ENCODE measurements at regions not wholly inside any gene's neighbourhood (a gene's known extent, or its start where the extent isn't known, plus 50 kb on each side); places are given as distances from the start of the nearest gene placed in this dataset.
"Not testable (repeated sequence)": the region's sequence is repeated elsewhere in the genome, so short reads cannot be mapped to it uniquely, and the experiment has no call there.

DNA sequence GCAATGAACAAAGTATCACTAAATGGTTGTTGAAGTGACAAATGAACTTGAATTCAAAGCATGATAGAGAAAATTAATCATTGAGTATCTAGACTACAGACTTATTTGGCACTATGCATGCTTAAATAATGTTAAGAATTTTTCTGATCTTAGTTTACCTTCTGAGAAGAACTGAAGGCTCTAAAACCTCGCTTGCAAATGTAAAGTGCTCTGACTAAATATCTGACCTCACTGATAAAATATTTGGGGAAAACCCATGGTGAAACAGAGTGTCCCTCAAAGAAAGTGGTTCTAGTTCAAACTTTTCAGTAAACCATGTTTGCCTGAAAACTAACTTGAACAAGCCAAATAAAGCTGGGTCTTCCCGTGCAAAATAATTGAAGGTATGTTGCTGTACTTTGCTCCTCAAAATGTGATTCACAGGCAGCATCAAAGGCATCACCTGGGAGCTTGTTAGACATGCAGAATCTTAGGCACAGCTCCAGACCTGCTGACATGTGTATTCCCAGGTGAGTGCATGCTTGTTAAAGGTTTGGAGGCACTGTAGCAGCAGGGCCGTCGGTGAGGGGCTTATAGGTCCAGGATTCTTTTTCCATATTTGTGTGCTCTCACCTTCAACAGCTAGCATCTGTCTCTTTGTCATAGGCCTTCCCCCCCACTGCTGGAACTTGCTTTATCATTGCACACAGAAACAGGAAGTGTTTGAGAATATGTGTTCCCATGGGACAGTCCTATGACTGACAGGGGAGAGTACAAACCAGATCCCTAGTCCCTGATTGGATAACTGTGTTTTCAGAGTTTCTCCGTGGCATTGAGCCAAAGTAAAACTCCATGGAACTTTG, 524.2 kb upstream of the LMCD1 start:
- no peak for DNase-seq
- intact Hi-C loops (cut with DNase I) = no loop called here
- peak; percentile 83 to 85 for ATAC-seq

DNA sequence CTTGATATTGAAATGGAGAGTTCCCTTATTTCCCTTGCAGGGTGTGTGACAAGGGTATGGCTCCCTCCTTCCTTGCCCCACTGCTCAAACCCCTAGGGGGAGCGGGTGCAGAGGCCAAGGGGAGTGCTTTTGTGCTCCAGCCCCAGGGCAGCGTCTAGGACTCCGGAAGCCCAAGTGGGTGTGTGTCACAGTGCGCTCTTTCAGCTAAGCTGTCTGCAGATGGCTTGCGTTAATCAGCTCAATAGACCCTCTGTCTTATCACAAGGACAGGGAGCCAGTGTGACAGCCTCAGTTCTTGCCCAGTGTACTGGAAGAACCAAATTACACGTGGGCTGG, 523.6 kb upstream of the LMCD1 start:
- intact Hi-C loops (cut with DNase I) = no loop called here
- peak; percentile 36 for DNase-seq
- ATAC-seq = peak; percentile 73 to 92

DNA sequence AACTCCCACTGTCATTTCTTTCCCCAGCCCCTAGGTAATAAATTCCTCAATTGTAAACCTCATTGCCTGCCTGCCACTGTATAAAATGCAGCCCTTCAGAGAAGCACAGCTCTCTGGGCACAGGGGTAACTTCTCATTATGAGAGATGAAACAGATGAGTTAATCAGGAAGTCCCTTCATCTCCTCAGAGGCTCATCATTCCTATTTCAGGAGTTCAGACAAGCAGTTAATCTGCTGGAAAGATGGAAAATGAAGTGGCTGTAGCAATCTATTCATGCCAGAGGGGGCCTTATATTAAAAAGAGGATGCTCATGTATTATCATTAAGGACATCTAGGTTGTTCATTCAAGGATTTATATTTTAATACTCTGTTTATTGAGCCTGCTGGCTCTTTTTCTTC, 519.5 kb upstream of the LMCD1 start:
- ATAC-seq (no peak), DNase-seq (no peak)
- intact Hi-C loops (cut with DNase I) = no loop called here

DNA sequence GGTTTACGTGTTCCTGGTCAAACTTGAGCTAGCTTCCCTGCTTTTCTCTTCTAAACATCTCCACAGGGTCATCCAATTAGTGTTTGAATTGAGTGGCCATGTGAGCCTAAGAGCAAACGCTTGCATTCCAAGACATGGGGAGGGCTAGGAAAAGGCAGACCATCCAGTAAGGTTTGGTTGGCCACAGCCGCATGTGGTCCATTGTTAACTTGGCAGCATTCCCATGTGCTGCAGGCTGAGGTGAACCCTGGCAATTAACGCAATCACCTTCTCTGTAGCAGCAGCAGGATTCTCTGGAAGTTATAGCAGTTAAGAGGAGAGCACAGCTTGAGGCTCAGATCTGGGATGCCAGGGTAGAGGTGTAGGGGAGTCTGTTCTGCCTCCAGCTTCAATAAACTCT, 502.2 kb upstream of the LMCD1 start:
- intact Hi-C loops (cut with DNase I) = no loop called here
- ATAC-seq = no peak
- no peak for DNase-seq

DNA sequence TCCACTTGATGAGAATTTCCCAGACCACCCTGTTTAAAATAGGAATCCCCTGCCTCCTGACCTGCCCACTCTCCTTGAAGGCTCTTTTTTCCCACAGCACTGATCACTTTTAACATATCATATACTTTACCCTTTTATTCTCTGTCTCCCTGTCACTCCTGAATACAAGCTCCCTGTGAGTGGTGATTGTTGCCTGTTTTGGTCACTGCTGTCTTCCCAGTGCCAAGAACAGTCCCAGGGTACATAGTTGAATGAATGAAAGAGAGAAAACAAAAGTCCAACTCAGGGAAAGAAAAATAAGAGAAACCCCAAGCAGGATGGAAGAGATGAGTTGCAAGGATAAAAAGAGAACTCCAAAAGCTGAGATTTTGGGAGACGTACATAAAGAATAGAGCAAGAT, 500.3 kb upstream of the LMCD1 start:
- ATAC-seq (peak; percentile 23 to 44), DNase-seq (no peak)
- intact Hi-C loops (cut with DNase I) = no loop called here

DNA sequence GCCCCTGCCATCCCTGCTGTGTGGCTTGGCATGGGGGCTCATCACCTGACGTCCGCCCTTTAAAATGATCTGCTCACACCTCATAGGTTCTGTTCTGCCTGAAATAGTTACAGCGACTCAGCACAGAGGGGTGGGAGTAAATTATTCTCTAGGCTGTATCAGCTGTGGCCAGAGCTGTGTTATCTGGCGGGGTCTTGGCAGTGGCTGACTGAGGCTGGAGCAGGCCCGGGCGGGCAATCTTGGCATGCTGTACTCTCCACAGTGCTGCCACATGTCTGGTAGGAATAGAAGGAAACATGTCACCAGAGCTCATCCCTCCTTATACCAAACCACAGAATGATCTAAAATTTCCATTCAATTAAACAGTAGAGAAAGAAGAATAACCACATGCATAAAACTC, 499.9 kb upstream of the LMCD1 start:
- ATAC-seq (peak; percentile 92 to 96), DNase-seq (peak; percentile 34)
- intact Hi-C loops (cut with DNase I) = no loop called here

DNA sequence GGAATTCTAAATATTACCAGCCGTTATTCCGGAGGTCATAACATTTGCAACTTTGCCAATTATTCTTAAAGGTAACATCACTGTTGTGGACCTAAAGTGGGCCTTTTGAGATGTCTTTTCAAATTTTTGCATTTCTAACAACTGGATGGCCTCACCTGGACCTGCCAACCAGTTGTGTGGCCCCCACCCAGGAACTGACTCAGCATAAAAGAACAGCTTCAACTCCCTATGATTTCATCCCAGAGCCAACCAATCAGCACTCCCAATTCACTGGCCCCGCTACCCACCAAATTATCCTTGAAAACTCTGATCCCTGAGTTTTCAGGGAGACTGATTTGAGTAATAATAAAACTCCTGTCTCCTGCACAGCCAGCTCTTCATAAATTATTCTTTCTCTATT, 489.7 kb upstream of the LMCD1 start:
- intact Hi-C loops (cut with DNase I) = no loop called here
- DNase-seq (no peak), ATAC-seq (no peak)

DNA sequence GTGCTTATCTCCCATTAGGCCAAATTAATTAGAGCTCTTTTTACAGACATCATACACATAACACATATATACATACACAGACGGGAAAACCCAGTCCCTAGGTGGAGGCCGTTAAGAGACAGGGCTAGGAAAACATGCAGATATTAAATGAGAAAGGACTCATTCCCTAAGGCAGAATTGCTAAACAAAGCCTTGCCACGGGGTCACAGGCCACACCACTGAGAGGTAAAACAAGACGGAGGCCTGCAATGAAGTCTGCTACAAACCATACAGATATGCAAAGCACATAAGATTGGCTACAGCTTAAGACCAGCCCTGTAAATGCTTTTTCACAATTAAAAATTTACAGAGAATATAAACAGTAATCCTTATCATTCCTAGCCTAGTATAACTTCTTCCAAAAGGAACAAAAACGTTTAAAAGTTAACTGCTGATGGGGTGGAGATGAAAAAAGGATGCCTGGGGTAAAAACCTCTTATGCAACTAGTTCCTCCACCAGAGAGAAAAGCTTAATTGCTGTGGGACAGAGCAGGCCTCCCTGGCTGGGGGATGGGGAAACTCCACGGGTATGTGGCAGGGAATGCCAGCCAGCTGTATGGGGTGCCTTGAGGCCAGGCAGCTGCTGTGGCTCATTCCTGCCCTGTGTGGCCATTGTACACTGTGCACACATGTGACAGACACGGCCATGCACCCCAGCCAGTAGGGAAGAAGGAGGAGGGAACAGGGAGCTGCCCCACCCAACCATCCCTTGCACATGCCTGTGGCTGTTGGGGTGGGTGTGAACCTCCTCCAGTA, 481.4 kb upstream of the LMCD1 start:
- no peak for DNase-seq
- no peak for ATAC-seq
- intact Hi-C loops (cut with DNase I) = no loop called here

DNA sequence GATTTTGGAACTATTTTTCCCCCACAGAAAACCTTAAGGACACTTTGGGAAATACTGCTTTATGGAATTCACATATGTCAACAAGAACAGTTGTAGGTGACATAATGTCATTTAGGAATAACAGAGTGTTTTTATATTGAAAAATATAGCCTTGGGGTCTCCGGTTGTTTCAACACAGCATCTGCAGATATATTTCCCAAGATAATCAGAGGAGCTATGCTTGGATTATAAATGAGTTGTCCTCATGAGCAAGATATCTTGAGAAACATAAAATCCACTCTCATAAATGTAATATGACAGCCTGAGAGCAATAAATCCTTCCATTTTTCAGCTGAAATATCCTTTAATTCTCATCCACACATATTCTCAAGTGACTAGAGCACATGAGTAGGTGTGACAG, 473.7 kb upstream of the LMCD1 start:
- intact Hi-C loops (cut with DNase I) = no loop called here
- no peak for DNase-seq
- ATAC-seq = no peak

DNA sequence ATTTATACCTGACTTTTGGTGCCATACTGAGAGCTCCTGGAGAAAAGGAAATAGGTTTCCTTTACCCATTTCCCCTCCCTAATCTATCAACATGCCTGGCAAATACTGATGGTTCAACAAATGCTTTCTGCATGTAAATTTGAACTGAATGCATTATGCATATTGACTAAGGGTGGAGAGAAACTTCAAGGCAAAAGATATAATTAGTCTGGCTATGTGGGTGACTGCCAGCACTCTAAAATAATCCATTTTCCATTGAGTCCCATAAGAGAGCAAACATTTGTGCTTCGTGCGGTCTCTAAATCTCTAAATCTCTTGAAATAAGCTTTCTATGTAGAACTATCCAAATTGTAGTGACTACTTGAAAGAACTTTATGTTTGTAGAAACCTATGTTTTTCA, 451.3 kb upstream of the LMCD1 start:
- intact Hi-C loops (cut with DNase I) = no loop called here
- ATAC-seq (no peak), DNase-seq (no peak)

DNA sequence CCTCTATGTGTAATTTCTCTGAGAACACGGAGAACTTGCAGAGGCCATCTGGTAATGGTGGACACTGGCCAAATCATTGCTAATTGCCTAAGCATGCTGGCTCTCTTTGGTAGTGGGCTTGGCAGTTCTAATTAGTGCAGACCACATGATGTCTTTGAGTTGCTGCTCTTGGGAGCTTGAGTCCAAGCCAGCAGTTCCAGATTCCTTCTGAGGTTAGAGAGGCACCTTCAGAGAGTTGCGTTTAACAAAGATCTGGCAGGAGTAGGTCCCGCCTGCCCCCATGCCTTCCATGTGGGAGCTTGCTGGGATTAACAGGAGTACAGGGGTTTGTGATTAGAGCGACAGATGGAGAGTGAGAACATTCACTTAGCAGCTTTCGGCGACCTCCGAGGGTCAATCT, 449.0 kb upstream of the LMCD1 start:
- no peak for DNase-seq
- intact Hi-C loops (cut with DNase I) = no loop called here
- peak; percentile 72 to 90 for ATAC-seq

DNA sequence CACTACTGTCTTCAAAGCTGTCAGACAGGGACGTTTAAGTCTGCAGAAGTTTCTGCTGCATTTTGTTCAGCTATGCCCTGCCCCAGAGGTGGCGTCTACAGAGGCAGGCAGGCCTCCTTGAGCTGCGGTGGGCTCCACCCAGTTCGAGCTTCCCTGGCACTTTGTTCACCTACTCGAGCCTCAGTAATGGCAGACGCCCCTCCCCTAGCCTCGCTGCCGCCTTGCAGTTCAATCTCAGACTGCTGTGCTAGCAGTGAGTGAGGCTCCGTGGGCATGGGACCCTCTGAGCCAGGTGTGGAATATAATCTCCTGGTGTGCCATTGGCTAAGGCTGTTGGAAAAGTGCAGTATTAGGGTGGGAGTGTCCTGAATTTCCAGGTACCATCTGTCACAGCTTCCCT, 433.5 kb upstream of the LMCD1 start:
- ATAC-seq; DNase-seq; intact Hi-C loops (cut with DNase I): not testable (repeated sequence)

DNA sequence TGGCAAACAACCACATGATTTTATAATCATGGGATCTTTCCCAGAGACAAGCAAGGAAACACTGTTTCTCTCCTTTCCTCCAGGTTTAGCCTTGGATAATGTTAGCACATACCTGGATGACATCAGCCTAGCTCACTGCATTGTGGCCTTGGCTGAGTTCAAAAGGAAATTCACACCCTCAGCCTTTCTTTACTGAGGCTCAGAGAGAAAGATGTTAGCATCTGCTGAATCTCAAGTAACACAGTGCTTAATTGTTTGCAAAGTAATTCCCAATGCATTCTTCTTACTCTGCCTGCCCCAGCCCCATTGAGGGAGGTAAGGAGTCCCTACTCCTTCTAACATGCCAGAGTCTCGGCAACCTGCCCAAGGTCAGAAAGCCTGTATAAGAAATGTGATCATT, 432.2 kb upstream of the LMCD1 start:
- intact Hi-C loops (cut with DNase I) = no loop called here

DNA sequence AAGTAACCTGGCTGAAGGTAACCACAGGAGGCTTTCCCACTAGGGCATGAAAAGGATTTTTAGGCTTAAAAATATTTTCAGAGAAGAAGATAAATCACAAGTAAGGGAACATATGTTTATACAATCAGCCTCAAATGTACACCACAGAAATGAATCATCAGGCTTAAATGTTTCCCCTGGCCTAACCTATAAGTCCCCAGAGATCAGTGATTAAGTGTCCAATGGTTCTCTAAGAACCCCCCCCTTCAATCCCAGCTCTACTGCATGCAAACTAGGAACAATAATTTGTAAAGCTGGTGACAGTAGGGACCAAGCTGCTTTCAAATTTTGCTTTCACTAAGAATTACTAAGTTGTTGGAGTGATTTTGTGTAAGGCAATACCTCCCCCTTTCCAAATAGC, 431.6 kb upstream of the LMCD1 start:
- ATAC-seq = no peak
- intact Hi-C loops (cut with DNase I) = no loop called here
- no peak for DNase-seq

More for the DNA sequence above, 432.2 kb upstream of the LMCD1 start:
- DNase-seq = no peak
- no peak for ATAC-seq

DNA sequence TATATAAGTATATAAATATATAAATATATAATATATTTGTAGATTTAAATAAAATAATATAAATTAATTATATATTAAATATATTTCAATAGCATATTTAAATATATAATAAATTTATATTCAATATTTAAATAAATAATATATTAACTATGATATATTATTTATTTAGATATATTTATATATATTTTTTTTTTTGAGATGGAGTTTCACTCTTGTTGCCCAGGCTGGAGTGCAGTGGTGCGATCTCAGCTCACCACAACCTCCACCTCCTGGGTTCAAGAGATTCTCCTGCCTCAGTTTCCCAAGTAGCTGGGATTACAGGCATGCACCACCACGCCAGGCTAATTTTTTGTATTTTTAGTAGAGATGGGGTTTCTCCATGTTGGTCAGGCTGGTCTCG, 426.9 kb upstream of the LMCD1 start:
- ATAC-seq; intact Hi-C loops (cut with DNase I); DNase-seq: not testable (repeated sequence)

DNA sequence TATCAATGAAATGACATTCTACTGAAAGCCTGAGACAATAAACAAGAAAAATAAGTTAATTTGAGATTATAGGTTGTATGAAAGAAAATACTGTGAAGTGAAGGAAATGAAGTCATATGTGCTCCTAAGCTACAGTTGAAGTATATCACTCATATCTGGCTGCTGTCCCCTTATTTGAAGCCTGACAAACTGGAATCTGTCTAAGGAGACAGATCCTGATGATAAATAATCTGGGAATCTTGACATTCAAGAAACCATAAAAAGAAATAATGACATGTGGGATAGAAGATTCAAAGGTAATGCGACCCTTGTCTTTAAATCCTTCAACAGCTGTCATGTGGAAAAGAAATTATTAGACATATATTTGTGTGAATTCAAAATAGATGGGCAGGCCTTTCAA, 424.5 kb upstream of the LMCD1 start:
- intact Hi-C loops (cut with DNase I) = no loop called here
- DNase-seq (no peak), ATAC-seq (no peak)

DNA sequence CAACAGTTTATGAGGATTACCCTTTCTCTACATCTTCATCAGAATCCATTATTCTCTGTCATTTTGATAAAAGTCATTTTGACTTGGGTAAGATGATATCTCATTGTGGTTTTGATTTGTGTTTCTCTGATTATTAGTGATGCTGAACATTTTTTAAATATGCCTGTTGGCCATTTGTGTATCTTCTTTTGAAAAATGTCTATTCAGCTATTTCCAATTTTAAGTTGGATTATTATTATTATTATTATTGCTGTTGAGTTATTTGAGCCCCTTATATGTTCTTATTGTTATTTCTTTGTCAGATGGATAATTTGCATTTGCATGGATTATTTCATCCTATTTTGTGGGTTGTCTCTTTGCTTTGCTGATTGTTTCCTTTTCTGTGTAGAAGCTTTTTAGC, 421.2 kb upstream of the LMCD1 start:
- no peak for DNase-seq
- intact Hi-C loops (cut with DNase I) = no loop called here
- ATAC-seq = no peak

DNA sequence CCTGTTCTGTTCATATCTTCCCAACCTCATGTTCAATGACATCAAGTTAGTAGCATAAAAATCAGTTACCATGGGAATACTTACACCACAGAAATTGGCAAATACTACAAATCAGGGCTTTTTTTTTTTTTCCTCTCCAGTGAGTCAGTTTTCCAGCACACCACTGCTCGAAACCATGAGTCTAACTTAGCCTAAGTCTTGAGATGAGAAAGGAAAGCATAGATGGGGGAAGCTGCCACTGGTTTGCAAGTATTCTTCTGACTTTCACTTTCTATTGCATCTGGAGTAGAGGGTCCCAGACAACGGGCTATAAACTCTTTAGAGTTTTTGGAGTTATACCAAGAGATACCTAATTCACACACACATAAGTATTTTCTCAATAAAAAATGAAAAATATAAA, 416.1 kb upstream of the LMCD1 start:
- no peak for DNase-seq
- ATAC-seq = no peak
- intact Hi-C loops (cut with DNase I) = no loop called here

DNA sequence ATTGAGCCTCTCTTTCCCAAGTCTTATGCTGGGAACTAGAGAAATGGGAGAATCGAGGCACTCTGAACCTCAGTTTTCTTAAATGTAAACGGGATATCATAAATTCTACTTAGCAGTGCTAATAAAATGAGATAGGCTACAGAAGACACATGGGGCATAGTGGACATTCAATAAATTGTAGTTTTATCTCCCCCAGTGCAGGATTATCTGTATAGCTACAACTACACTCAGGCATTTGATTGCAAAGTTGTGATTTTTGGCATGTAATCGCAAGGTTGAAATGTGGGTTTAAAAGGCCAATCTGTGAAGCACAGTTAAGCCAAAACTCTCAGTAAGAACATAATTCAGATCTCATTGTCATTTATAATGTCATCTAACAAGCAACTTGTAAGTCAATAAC, 413.7 kb upstream of the LMCD1 start:
- intact Hi-C loops (cut with DNase I) = no loop called here

DNA sequence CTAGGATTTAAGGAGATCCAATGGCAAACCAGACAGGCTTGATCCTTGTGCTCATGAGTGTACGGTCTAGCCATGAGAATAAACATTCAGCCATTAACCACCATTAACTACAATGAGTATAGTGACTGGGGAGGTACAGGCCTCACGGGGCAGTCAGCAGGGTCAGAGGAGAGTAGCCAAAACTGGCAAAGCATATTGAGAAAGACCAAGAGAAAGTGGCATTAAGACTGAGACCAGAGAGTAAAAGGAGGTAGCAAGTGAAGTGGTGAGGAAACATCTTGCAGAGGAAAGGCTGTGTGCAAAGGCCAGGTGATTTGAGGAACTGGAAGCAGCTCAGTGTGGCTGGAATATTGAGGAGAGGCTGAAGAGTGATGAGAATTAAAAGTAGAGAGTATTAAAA, 407.2 kb upstream of the LMCD1 start:
- ATAC-seq = no peak
- DNase-seq = no peak
- intact Hi-C loops (cut with DNase I) = no loop called here

More for the DNA sequence above, 413.7 kb upstream of the LMCD1 start:
- ATAC-seq = no peak
- DNase-seq = no peak

DNA sequence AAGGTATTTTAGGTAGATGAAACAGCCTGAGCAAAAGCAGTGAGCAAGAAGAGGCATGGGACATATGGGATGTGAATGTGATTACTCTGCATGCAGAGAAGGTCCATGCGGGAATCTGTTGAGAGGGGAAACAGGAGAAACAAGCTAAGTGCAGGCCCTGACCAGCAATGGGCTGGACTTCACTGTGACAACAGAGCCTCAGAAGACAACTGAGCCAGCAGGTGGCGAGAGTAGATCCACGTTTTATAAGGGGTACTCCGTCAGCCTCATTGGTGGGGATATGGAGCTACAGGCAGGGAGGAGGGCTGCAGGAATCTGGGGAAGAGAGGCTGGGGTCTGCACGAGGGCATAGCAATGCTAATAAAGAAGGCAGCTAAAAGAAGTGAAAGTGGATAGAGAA, 405.9 kb upstream of the LMCD1 start:
- no peak for ATAC-seq
- DNase-seq = no peak
- intact Hi-C loops (cut with DNase I) = no loop called here

All from left cardiac atrium (tissue), 4 donors.